Endothelial cell of umbilical vein (primary cell): ENCODE measurements at regions not wholly inside any gene's neighbourhood (a gene's known extent, or its start where the extent isn't known, plus 50 kb on each side); places are given as distances from the start of the nearest gene placed in this dataset.

Source experiments
- BruUV-seq: library from RNA; stranded (reverse); fragments of 400-500 nt; replicated peaks from 2 replicates; lab custom pipeline; 2021; lab: Mats Ljungman, UMichigan
- CTCF ChIA-PET: fragments of 300-600, 350-600 bp; sonication (Branson Sonifier 250); formaldehyde crosslinking; loops from one replicate; lab custom pipeline; 2021; ENCODE audit warnings: antibody characterized with exemption, inconsistent platforms; lab: Charles Lee
- POLR2A ChIA-PET: fragments of 300-600, 350-600 bp; sonication (Branson Sonifier 250); formaldehyde crosslinking; loops from one replicate; lab custom pipeline; 2021; ENCODE audit warnings: antibody characterized with exemption, inconsistent platforms; lab: Charles Lee
- DNase-seq: peaks from one replicate; pipeline ENCODE4 v3.0.0-alpha.2; 2011; ENCODE audit warnings: low read depth, low spot score
- FAIRE-seq: peaks from 2 replicates; lab custom pipeline; 2011; peaks lifted over from hg19 to GRCh38; lab: Jason Lieb, UNC
- H2AFZ ChIP-seq: 2 replicates; pipeline ENCODE4 v1.6.0; 2012; ENCODE audit warnings: low read depth, low read length, control low read depth, inconsistent platforms
- H3K27ac ChIP-seq: 2 replicates; pipeline ENCODE4 v1.5.1; 2011; ENCODE audit warnings: low read depth, mild to moderate bottlenecking, control low read depth, low read length, moderate library complexity; ENCODE audit not compliant: insufficient read depth
- H3K27me3 ChIP-seq, 2 experiments: 2 replicates each; pipeline versions ENCODE4 v1.6.0 to v1.6.1; 2011; ENCODE audit warnings: low read length in 2 of 2, mixed read lengths in 1 of 2; ENCODE audit not compliant: control insufficient read depth in 2 of 2, insufficient read depth in 2 of 2
- H3K36me3 ChIP-seq, 2 experiments: 2 replicates in 1 of 2; 3 replicates in 1 of 2; pipeline ENCODE4 v1.5.1; 2011; ENCODE audit warnings: low read length in 2 of 2, mild to moderate bottlenecking in 1 of 2, moderate library complexity in 1 of 2; ENCODE audit not compliant: control insufficient read depth in 2 of 2, insufficient read depth in 2 of 2; ENCODE audit errors: extremely low read depth in 1 of 2
- H3K4me1 ChIP-seq: 3 replicates; pipeline ENCODE4 v1.5.1; 2011; ENCODE audit warnings: mild to moderate bottlenecking, low read length; ENCODE audit not compliant: control insufficient read depth, insufficient read depth; ENCODE audit errors: extremely low read depth
- H3K4me2 ChIP-seq: 2 replicates; pipeline ENCODE4 v1.6.1; 2011; ENCODE audit warnings: low read length, control low read depth, mixed read lengths; ENCODE audit not compliant: insufficient read depth
- H3K4me3 ChIP-seq, 3 experiments: fragments of 200-600 bp in 1 of 3; sonication (generic), shearing (Covaris generic) in 1 of 3; replicated peaks in 1 of 3; 2 replicates each; pipeline ENCODE4 v1.5.1; 2011 to 2016; ENCODE audit warnings: control low read depth in 3 of 3, low read length in 3 of 3, mild to moderate bottlenecking in 2 of 3, inconsistent platforms in 1 of 3, low read depth in 1 of 3, moderate library complexity in 1 of 3; ENCODE audit not compliant: insufficient read depth in 1 of 3
- H3K79me2 ChIP-seq: 2 replicates; pipeline ENCODE4 v1.6.0; 2012; ENCODE audit warnings: low read length, inconsistent platforms; ENCODE audit not compliant: control insufficient read depth, insufficient read depth
- H3K9ac ChIP-seq: replicated peaks from 2 replicates; pipeline ENCODE3; 2011; ENCODE audit warnings: low read length, control low read depth; ENCODE audit not compliant: insufficient read depth; ENCODE audit errors: extremely low read depth
- H3K9me1 ChIP-seq: replicated peaks from 3 replicates; pipeline ENCODE4 v1.6.0; 2011; ENCODE audit warnings: mild to moderate bottlenecking, low read length; ENCODE audit not compliant: control insufficient read depth, insufficient read depth; ENCODE audit errors: extremely low read depth
- H3K9me3 ChIP-seq: replicated peaks from 2 replicates; pipeline ENCODE4 v1.5.1; 2012; ENCODE audit warnings: low read length, inconsistent platforms; ENCODE audit not compliant: control insufficient read depth, insufficient read depth
- H4K20me1 ChIP-seq: replicated peaks from 2 replicates; pipeline ENCODE3; 2011; ENCODE audit warnings: mild to moderate bottlenecking, low read length; ENCODE audit not compliant: control insufficient read depth, insufficient read depth; ENCODE audit errors: extremely low read depth
- EZH2 ChIP-seq: IDR thresholded peaks from 2 replicates; pipeline ENCODE4 v1.6.1; 2012; ENCODE audit warnings: borderline replicate concordance, low read depth, mild to moderate bottlenecking, moderate library complexity, low read length, inconsistent platforms; ENCODE audit not compliant: severe bottlenecking
- FOS ChIP-seq: IDR thresholded peaks from 2 replicates; pipeline ENCODE4 v1.6.1; 2011; ENCODE audit warnings: mild to moderate bottlenecking, low read length, moderate library complexity, borderline replicate concordance; ENCODE audit not compliant: insufficient read depth
- GATA2 ChIP-seq: IDR thresholded peaks from 2 replicates; pipeline ENCODE4 v1.7.0; 2011; ENCODE audit warnings: low read depth, mild to moderate bottlenecking, moderate library complexity, mixed read lengths, low read length; ENCODE audit not compliant: insufficient read length, insufficient read depth
- JUN ChIP-seq: IDR thresholded peaks from 2 replicates; pipeline ENCODE4 v1.6.1; 2011; ENCODE audit warnings: borderline replicate concordance, low read depth; ENCODE audit not compliant: insufficient read length, insufficient read depth
- MYC ChIP-seq: IDR thresholded peaks from one replicate; pipeline ENCODE4 v1.6.1; 2011; ENCODE audit warnings: mild to moderate bottlenecking, low read depth, low read length
- POLR2A ChIP-seq: IDR thresholded peaks from 2 replicates; pipeline ENCODE4 v1.6.1; 2012; ENCODE audit warnings: low read depth, mild to moderate bottlenecking, control low read depth, low read length
- POLR2AphosphoS5 ChIP-seq: IDR thresholded peaks from 2 replicates; pipeline ENCODE4 v1.6.1; 2012; ENCODE audit warnings: low read depth, mild to moderate bottlenecking, control low read depth, low read length, moderate library complexity; ENCODE audit not compliant: insufficient read depth
- dilution Hi-C: fragments of 300-500 bp; cut with MboI; formaldehyde crosslinking; loops from one replicate; pipeline ENCODE4 v1.15.0; 2019; ENCODE audit warnings: low sequenced_read_pairs; ENCODE audit not compliant: extremely low pct_ligation_motif_present
- intact Hi-C: fragments of 100-400 bp; cut with micrococcal nuclease; formaldehyde crosslinking; loops from one replicate; pipeline ENCODE4 v1.10.0; 2022
- TF ChIP-seq, protein P1 (sequence below), 2 donors: IDR thresholded peaks; 1 replicate in 1 of 2; 2 replicates in 1 of 2; pipeline ENCODE4 v1.5.1; 2011; ENCODE audit warnings: low read length in 2 of 2, mild to moderate bottlenecking in 2 of 2, moderate library complexity in 2 of 2, control low read depth in 1 of 2, inconsistent platforms in 1 of 2, low read depth in 1 of 2; ENCODE audit not compliant: insufficient read depth in 1 of 2; ENCODE audit errors: extremely low read depth in 1 of 2
- TF ChIP-seq, protein P2 (sequence below): IDR thresholded peaks from 2 replicates; pipeline ENCODE4 v1.6.1; 2011; ENCODE audit not compliant: insufficient read depth, insufficient read length

DNA sequence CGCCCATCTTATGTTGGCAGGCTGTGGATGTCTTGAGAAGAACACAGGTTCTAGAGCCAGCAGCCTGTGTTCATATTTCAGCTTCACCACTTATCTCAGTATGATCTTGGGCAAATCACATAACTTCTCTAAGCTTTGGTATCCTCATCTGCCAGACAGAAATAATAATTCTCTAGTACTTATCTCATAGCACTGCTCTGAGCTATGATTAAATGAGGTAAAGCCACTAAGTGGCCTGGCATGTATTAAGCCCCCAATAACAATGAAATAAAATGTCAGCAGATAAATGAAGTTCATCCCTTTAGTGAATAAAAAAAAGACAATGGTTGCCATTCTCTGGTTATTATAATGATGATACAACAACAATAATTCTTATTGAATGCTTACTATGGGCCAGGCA, 104.9 kb upstream of the EEA1 start:
- H2AFZ ChIP-seq, result no peak overlapping the region
- dilution Hi-C loops, result no loop called here

More for the DNA sequence above, 104.9 kb upstream of the EEA1 start:
- H3K9me3 ChIP-seq, result no peaks in the 10 kb centered on the region
- H3K27me3 ChIP-seq, result no peaks in the 10 kb centered on the region
- no peak for DNase-seq
- H3K4me3 ChIP-seq, result no peak overlapping the region
- no peaks in the 10 kb centered on the region for H3K9me1 ChIP-seq
- peaks cover 19% of the 10 kb centered on the region for H3K4me1 ChIP-seq
- no peaks in the 10 kb centered on the region for H4K20me1 ChIP-seq
- no peak overlapping the region for H3K27ac ChIP-seq
- BruUV-seq, result no TSS peak
- POLR2A ChIA-PET, result no interaction called here
- no peak for TF ChIP-seq POLR2A
- TF ChIP-seq GATA2, result no peak
- no peak for TF ChIP-seq FOS
- TF ChIP-seq, protein P1, sequence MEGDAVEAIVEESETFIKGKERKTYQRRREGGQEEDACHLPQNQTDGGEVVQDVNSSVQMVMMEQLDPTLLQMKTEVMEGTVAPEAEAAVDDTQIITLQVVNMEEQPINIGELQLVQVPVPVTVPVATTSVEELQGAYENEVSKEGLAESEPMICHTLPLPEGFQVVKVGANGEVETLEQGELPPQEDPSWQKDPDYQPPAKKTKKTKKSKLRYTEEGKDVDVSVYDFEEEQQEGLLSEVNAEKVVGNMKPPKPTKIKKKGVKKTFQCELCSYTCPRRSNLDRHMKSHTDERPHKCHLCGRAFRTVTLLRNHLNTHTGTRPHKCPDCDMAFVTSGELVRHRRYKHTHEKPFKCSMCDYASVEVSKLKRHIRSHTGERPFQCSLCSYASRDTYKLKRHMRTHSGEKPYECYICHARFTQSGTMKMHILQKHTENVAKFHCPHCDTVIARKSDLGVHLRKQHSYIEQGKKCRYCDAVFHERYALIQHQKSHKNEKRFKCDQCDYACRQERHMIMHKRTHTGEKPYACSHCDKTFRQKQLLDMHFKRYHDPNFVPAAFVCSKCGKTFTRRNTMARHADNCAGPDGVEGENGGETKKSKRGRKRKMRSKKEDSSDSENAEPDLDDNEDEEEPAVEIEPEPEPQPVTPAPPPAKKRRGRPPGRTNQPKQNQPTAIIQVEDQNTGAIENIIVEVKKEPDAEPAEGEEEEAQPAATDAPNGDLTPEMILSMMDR (IDR thresholded peaks at IDR 0.05; ENCODE audit: extremely low read depth in 1 of 2, insufficient read depth in 1 of 2, low read depth in 1 of 2, low read length in 2 of 2), result no peak
- TF ChIP-seq MYC, result no peak
- no peak for TF ChIP-seq POLR2AphosphoS5
- no peak for TF ChIP-seq JUN
- TF ChIP-seq EZH2, result no peak
- TF ChIP-seq, protein P2, sequence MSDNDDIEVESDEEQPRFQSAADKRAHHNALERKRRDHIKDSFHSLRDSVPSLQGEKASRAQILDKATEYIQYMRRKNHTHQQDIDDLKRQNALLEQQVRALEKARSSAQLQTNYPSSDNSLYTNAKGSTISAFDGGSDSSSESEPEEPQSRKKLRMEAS, result no peak
- CTCF ChIA-PET, result no interaction called here
- H3K36me3 ChIP-seq, result no peaks in the 10 kb centered on the region
- no peak overlapping the region for H3K4me2 ChIP-seq
- H3K9ac ChIP-seq, result no peak overlapping the region
- FAIRE-seq, result no peak
- no peaks in the 10 kb centered on the region for H3K79me2 ChIP-seq
- intact Hi-C loops, result loop anchor here (1.0 to 2.0 kb wide), 3 partner anchors 18 to 343 kb away; partner anchors contain the start of gene NUDT4
